ENCODE measurements at regions not wholly inside any gene's neighbourhood (a gene's known extent, or its start where the extent isn't known, plus 50 kb on each side); places are given as distances from the start of the nearest gene placed in this dataset.

DNA sequence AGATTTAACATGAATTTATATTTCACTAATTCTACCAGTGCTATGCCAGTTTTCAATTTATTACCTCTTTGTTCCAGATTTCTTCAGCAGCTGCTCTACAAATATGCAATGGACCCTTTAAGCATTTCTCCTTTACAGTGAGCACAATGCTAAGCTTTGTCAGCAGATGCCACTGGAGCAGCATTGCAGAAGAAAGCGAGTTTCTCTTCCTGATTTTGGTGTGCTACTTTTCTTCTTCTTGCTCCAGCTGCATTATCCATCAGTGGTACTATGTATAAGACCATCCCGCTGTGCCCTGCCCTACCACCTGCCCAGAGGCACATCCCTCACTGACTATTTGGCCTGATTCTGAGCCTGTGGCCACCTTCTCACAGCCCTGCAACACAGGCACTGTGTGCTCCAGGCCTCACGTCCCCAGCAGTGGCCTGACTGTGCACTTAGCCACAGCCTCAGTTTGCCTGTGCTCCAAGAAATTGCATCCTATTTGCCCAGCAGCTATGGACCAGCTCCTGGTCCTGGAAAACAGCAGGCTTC, 84.1 kb downstream of the TNFAIP3 start:
- no peaks in the 10 kb centered on the region for H3K4me1 ChIP-seq
- DNase-seq, result no peak
- no peak overlapping the region for H3K4me3 ChIP-seq (replicated peaks in 1 of 3)
- 90 to 94% methylated on average over 3 of the region's 3 CpGs for WGBS, 2 donors
- no peak overlapping the region for H3K27ac ChIP-seq
- no peak for TF ChIP-seq POLR2A (IDR thresholded peaks at IDR 0.05)
- TF ChIP-seq, protein P1, sequence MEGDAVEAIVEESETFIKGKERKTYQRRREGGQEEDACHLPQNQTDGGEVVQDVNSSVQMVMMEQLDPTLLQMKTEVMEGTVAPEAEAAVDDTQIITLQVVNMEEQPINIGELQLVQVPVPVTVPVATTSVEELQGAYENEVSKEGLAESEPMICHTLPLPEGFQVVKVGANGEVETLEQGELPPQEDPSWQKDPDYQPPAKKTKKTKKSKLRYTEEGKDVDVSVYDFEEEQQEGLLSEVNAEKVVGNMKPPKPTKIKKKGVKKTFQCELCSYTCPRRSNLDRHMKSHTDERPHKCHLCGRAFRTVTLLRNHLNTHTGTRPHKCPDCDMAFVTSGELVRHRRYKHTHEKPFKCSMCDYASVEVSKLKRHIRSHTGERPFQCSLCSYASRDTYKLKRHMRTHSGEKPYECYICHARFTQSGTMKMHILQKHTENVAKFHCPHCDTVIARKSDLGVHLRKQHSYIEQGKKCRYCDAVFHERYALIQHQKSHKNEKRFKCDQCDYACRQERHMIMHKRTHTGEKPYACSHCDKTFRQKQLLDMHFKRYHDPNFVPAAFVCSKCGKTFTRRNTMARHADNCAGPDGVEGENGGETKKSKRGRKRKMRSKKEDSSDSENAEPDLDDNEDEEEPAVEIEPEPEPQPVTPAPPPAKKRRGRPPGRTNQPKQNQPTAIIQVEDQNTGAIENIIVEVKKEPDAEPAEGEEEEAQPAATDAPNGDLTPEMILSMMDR (IDR thresholded peaks at IDR 0.05), result no peak
- H3K27me3 ChIP-seq, result no peaks in the 10 kb centered on the region
- no peaks in the 10 kb centered on the region for H3K9me3 ChIP-seq
- H3K36me3 ChIP-seq, result no peaks in the 10 kb centered on the region
- intact Hi-C loops (cut with DNase I), result no loop called here

- DNase-seq, result no peak
- Histone ChIP-seq H3K9me3 (no peaks in the 10 kb centered on the region), H3K4me1 (no peaks in the 10 kb centered on the region), H3K36me3 (no peaks in the 10 kb centered on the region), H3K27me3 (no peaks in the 10 kb centered on the region), H3K4me3 (replicated peaks in 1 of 3) (no peak overlapping the region), H3K27ac (no peak overlapping the region)
- 85 to 88% methylated on average over 2 of the region's 2 CpGs for whole genome bisulfite sequencing, 2 donors
- intact Hi-C loops (cut with DNase I), result no loop called here
- TF ChIP-seq, protein P1 (IDR thresholded peaks at IDR 0.05), result no peak
- TF ChIP-seq POLR2A (IDR thresholded peaks at IDR 0.05), result no peak
These were observed 85.2 kb downstream of the TNFAIP3 start for GRCh38 chr6:137952247-137952646.

DNA sequence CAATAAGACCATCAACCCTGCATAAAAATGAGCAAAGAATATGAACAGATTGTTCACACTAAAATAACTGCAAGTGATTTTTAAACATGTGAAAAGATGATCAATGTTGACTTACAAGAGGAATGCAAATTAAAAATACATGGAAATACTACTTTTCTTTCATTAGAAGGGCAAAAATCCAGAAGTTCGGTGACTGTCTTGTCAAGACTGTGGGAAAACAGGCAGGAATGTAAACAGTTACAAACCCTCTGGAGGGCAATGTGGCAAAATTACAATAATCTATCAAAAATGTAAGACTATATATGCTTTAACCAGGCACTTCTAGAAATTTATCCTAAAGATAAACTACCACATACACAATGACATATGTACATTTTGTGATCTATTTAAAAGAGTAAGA, 86.7 kb downstream of the TNFAIP3 start:
- Histone ChIP-seq H3K36me3 (no peaks in the 10 kb centered on the region), H3K4me1 (no peaks in the 10 kb centered on the region), H3K9me3 (no peaks in the 10 kb centered on the region), H3K27ac (no peak overlapping the region), H3K4me3 (replicated peaks in 1 of 3) (no peak overlapping the region), H3K27me3 (no peaks in the 10 kb centered on the region)
- WGBS, 2 donors, result 0% methylated on average over 1 of the region's 1 CpG
- TF ChIP-seq, protein P1 (IDR thresholded peaks at IDR 0.05), result no peak
- TF ChIP-seq POLR2A (IDR thresholded peaks at IDR 0.05), result no peak
- DNase-seq, result no peak
- intact Hi-C loops (cut with DNase I), result no loop called here

DNA sequence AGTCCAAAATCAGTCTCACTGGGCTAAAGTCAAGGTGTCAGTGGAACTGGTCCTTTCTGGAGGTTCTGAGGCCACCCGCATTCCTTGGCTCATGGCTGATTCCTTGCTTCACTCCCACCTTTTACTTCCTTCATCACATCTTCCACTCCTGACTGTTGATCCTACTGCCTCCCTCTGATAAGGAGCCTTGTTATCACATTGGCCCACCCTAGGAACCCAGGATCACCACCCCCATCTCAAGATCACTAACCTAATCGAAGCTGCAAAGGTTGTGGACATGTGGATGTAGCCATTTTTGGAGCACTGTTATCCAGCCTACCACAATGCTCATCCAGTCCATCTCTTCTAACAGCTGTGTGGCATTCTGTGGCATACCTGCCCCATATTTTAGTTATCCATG, 87.2 kb downstream of the TNFAIP3 start:
- 93 to 94% methylated on average over 2 of the region's 2 CpGs for WGBS, 2 donors
- H3K27ac ChIP-seq, result no peak overlapping the region
- H3K9me3 ChIP-seq, result no peaks in the 10 kb centered on the region
- DNase-seq, result no peak
- no peaks in the 10 kb centered on the region for H3K27me3 ChIP-seq
- H3K36me3 ChIP-seq, result no peaks in the 10 kb centered on the region
- H3K4me3 ChIP-seq (replicated peaks in 1 of 3), result no peak overlapping the region
- H3K4me1 ChIP-seq, result no peaks in the 10 kb centered on the region
- TF ChIP-seq, protein P1 (IDR thresholded peaks at IDR 0.05), result no peak
- no peak for TF ChIP-seq POLR2A (IDR thresholded peaks at IDR 0.05)
- intact Hi-C loops (cut with DNase I), result no loop called here

- Histone ChIP-seq H3K36me3 (no peaks in the 10 kb centered on the region), H3K27me3 (no peaks in the 10 kb centered on the region), H3K4me1 (no peaks in the 10 kb centered on the region), H3K4me3 (replicated peaks in 1 of 3) (no peak overlapping the region), H3K27ac (no peak overlapping the region), H3K9me3 (no peaks in the 10 kb centered on the region)
- TF ChIP-seq POLR2A (IDR thresholded peaks at IDR 0.05), result no peak
- TF ChIP-seq, protein P1 (IDR thresholded peaks at IDR 0.05), result no peak
- DNase-seq, result no peak
- intact Hi-C loops (cut with DNase I), result no loop called here
- WGBS, 2 donors, result 71 to 98% methylated on average over 2 of the region's 2 CpGs
These were observed 89.0 kb downstream of the TNFAIP3 start for GRCh38 chr6:137956098-137956488.
